ENCODE measurements at regions not wholly inside any gene's neighbourhood (a gene's known extent, or its start where the extent isn't known, plus 50 kb on each side); places are given as distances from the start of the nearest gene placed in this dataset.

DNA sequence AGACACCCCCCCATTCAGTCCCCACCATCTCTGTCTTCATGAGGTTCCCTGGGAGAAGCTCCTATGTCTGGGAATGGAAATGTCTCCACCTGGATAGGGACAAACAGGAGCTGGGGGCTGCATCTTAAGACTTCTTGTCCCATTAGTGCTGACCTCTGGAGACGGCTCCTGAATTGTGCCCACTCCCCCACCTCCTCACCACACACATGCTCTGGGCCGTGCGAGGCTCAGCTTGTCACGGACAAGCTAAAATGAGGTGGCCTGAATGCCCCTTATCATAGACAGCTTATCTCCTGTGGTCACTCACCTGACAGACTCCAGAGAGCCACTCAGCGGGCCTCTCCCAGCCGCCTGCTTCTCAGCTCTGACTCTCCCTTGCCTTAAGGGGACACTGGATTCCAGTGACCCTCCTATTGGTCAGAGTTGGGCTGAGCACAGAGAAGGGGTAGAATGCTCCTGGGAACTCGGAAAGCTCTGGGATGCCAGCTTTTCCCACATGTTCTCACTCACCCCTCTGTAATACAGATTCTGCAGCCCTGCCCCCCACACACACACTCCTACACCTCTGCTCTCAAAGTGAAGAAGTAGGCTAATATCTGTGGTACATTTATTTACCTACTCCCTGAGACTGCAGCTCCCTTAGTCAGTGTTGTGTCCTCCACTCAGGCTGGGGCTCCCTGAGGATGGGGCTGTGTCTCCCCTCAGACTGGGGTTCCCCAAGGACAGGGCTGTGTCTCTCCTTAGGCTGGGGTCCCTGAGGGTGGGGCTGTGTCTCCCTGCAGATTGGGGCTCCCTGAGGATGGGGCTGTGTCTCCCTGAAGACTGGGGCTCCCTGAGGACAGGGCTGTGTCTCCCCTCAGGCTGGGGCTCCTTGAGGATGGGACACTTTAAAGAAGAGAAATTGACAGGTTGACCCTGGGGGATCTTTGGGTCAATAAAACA is 167.5 kb downstream of the VEGFA start:
- TF ChIP-seq, protein P1, sequence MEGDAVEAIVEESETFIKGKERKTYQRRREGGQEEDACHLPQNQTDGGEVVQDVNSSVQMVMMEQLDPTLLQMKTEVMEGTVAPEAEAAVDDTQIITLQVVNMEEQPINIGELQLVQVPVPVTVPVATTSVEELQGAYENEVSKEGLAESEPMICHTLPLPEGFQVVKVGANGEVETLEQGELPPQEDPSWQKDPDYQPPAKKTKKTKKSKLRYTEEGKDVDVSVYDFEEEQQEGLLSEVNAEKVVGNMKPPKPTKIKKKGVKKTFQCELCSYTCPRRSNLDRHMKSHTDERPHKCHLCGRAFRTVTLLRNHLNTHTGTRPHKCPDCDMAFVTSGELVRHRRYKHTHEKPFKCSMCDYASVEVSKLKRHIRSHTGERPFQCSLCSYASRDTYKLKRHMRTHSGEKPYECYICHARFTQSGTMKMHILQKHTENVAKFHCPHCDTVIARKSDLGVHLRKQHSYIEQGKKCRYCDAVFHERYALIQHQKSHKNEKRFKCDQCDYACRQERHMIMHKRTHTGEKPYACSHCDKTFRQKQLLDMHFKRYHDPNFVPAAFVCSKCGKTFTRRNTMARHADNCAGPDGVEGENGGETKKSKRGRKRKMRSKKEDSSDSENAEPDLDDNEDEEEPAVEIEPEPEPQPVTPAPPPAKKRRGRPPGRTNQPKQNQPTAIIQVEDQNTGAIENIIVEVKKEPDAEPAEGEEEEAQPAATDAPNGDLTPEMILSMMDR (IDR thresholded peaks at IDR 0.05): no peak
- no peak for TF ChIP-seq POLR2A (IDR thresholded peaks at IDR 0.05)

Measured in esophagus squamous epithelium (tissue), 4 donors.